ENCODE measurements at regions not wholly inside any gene's neighbourhood (a gene's known extent, or its start where the extent isn't known, plus 50 kb on each side); places are given as distances from the start of the nearest gene placed in this dataset.

DNA sequence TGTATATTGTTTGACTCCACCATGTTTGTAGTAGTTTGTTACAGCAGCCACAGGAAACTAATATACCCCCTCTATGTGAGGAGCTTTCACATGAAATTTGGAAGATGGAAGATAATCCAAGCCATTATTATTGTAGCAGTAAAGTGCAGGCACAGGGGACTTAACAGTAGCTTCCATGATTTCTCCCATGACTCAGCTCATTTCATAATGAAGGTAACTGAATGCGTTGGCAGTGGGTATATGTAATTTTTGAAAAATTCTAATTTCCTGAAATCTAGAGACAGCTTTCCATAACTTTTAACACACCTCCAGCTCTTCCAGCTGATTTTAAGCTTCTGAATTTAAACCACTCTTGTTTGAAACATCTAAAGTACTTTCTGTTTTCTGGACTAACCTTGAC lies 181.2 kb downstream of the NR4A2 start:
- Histone ChIP-seq H3K4me1 (ENCODE audit: control insufficient read depth, insufficient read depth, low read length) (no peaks in the 10 kb centered on the region), H3K27ac (ENCODE audit: extremely low read depth, low read depth, low read length) (no peak overlapping the region), H3K9me3 (ENCODE audit: control insufficient read depth, insufficient read depth, low read depth, low read length) (no peaks in the 10 kb centered on the region), H3K36me3 (ENCODE audit: control insufficient read depth in 2 of 2, insufficient read depth in 1 of 2, low read length in 2 of 2) (no peaks in the 10 kb centered on the region), H3K4me3 (ENCODE audit: low read depth, low read length) (no peak overlapping the region)
- ChIA-PET POLR2A (no interaction called here), CTCF (interaction anchor here (0.6 kb wide), 1 partner anchor 786 kb away, joined by 3 read pairs; no protein-coding TSS in a partner anchor)
- TF ChIP-seq SETDB1 (IDR thresholded peaks at IDR 0.05; ENCODE audit: insufficient read length, low read length) (no peak), KLF16 (tag by site-specific recombination; IDR thresholded peaks at IDR 0.05) (no peak), ZNF501 (tag by site-specific recombination; IDR thresholded peaks at IDR 0.05) (no peak), ZNF768 (tag by site-specific recombination; IDR thresholded peaks at IDR 0.05) (no peak), ZBTB11 (tag by site-specific recombination; conservative IDR thresholded peaks at IDR 0.05; ENCODE audit: low read depth) (no peak), ZNF354C (tag by site-specific recombination; IDR thresholded peaks at IDR 0.05; ENCODE audit: borderline replicate concordance, low read depth) (no peak), ZNF692 (tag by site-specific recombination; IDR thresholded peaks at IDR 0.05) (no peak), RBAK (tag by site-specific recombination; IDR thresholded peaks at IDR 0.05) (no peak), ZNF274 (IDR thresholded peaks at IDR 0.05; ENCODE audit: low read length) (no peak), ZNF274 (tag by site-specific recombination; IDR thresholded peaks at IDR 0.05; ENCODE audit: borderline replicate concordance) (no peak), ZNF510 (tag by site-specific recombination; IDR thresholded peaks at IDR 0.05; ENCODE audit: insufficient replicate concordance) (no peak), ZNF521 (tag by site-specific recombination; IDR thresholded peaks at IDR 0.05) (no peak), ZNF600 (tag by site-specific recombination; IDR thresholded peaks at IDR 0.05) (no peak), ZNF645 (tag by site-specific recombination; IDR thresholded peaks at IDR 0.05) (no peak), ZBTB7A (tag by site-specific recombination; IDR thresholded peaks at IDR 0.05; ENCODE audit: low read depth) (no peak), ZNF837 (tag by site-specific recombination; IDR thresholded peaks at IDR 0.05) (no peak), ZNF280D (tag by site-specific recombination; IDR thresholded peaks at IDR 0.05) (no peak), ZNF133 (tag by site-specific recombination; IDR thresholded peaks at IDR 0.05) (no peak), ZNF341 (tag by site-specific recombination; IDR thresholded peaks at IDR 0.05; ENCODE audit: low read depth) (no peak)
- TF ChIP-seq, protein P1, sequence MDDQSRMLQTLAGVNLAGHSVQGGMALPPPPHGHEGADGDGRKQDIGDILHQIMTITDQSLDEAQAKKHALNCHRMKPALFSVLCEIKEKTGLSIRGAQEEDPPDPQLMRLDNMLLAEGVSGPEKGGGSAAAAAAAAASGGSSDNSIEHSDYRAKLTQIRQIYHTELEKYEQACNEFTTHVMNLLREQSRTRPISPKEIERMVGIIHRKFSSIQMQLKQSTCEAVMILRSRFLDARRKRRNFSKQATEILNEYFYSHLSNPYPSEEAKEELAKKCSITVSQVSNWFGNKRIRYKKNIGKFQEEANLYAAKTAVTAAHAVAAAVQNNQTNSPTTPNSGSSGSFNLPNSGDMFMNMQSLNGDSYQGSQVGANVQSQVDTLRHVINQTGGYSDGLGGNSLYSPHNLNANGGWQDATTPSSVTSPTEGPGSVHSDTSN (CRISPR knock-in tag; IDR thresholded peaks at IDR 0.05), result no peak
